GM19023 (cell line): ENCODE measurements at regions not wholly inside any gene's neighbourhood (a gene's known extent, or its start where the extent isn't known, plus 50 kb on each side); places are given as distances from the start of the nearest gene placed in this dataset.

Source experiments
- ATAC-seq: cut with Tn5 transposase; IDR thresholded peaks from one replicate; pipeline ENCODE4 v1.9.1; 2021; ENCODE audit warnings: mild to moderate bottlenecking, moderate library complexity; ENCODE audit not compliant: unreplicated experiment

DNA sequence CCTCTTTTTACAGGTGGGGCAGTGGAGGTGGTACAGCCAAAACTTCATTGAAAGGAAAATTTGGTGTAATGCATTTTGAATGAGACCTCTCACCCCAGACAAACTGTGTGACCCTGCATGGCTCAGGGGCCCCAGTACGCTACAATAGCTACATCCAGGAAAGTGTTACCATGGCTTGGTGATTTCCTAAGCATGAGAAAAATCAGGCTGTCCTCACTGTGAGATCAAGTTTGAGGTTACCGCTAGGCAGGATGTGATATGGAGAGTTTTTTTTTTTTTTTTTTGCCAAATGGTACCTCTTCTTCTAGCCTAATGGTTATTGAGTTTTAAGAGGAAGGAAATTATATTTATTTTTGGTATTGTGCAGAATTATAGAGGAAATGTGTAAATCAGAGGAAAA, 305.3 kb downstream of the CD83 start:
- no peak for ATAC-seq

DNA sequence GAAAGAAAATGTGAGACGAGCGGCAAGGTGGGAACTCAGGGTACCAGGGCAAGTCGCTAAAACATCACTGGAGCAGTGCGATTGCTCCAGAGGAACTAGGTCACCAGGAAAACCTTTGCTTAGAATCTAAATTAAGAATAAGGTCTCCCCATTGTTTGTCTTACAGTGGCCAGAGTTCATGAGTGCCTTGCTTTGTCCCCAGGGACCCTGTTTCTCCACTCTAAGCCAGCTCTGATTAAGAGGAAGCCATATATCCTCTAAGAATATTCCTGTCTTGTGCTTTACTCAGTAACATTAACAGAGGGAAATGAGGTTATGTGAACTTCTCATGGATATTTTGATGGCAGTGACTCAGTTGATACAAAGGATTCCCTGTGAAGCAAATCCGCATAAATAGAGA, 305.8 kb downstream of the CD83 start:
- no peak for ATAC-seq

DNA sequence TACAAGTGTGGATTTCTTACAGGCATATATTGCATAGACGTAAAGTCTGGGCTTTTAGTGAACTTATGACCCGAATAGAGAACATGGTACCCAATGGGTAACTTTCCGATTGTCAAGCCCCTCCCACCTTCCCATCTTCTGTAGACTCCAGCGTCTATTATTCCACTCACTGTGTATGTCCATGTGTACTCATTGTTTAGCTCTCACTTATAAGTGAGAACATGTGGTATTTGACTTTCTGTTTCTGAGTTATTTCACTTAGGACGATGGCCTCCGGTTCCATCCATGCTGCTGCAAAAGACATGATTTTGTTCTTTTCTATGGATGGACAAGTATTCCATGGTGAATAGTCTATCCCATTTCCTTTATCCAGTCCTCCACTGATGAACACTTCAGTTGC, 306.4 kb downstream of the CD83 start:
- no peak for ATAC-seq

DNA sequence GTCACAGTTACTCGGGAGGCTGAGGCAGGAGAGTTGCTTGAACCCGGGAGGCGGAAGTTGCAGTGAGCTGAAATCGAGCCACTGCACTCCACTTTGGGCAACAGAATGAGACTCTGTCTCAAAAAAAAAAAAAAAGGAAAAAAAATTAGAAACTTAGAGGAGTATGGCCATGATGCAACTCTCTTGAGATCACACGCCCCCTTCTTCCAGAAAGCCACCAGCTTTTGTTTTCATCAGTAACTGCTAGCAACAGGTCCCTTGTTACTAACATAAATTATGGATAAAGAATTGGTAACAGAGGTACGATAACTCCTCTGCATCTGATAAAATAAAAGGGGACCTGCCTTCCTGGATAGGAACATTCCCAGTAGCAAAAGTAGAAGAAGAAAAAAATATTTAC, 308.2 kb downstream of the CD83 start:
- ATAC-seq = no peak

DNA sequence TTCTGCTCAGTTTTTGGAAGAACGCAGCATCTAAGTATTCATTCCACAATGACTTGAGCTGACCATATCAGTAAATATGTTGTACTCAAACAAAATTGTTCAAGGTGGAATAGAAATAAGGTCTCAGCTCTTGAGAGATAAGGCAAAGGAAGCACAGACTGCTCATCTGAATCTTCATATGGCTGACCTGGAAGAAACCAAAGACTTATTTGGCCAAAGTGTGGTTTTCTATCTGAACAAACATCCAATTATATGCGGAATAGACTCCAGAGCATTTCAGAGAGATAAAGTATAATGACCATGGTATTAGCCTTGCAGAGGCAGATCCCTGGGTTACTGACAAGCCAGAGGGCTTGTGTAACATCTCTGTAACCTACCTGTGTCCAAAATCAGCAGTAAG, 308.7 kb downstream of the CD83 start:
- no peak for ATAC-seq

DNA sequence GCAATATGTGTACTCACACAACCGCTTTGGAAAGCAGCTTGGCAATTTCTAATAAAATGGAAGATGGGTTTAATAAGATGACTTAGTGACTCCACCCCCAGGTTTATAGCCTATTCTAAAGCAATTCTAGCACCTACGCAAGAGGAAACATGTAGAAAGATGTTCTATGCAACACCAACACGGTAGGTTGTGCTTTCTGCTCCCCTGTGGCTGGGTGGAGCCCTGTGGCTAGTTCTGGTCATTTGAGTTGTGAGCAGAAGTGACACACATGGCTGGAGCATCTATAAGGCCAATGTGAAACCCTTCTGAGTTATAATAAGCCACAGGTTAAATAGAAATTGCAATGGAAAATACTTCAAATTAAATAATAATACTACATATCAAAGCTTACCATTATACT, 310.7 kb downstream of the CD83 start:
- no peak for ATAC-seq

DNA sequence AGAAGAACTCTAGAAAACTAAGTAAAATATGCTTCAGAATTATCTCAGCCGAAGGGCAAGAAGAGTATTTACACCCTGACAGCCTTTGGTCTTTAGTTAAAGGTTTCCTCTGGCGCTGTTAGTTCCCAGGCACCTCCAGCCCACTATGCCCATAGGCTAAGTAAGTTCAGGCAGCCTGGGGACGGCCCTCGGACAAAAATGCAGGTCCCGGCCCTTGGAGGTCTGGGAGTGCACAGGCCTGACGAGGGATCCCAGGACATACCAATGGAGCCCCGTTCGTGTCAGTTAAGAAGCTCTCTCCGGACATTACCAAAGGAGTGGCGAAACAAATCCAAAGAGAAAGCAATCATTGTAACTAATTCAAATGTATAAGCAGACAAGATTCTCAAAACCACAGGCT, 311.8 kb downstream of the CD83 start:
- no peak for ATAC-seq

DNA sequence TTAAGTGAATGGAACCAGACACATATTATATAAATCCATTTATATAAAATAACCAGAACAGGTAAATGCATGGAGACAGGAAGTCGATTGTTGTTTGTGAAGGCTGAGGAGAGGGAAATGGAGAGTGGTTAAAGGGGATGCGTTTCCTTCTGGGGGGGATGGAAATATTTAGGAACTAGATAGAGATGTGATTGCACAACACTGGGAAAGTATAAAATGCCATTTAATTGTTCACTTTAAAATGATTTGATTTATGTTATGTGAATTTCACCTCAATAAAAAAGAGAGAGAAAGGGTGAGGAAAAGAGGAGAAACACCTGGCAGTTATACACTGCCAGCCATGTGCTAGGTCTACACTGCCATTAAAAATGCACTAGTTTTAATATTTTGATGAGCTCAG, 312.6 kb downstream of the CD83 start:
- ATAC-seq = no peak

DNA sequence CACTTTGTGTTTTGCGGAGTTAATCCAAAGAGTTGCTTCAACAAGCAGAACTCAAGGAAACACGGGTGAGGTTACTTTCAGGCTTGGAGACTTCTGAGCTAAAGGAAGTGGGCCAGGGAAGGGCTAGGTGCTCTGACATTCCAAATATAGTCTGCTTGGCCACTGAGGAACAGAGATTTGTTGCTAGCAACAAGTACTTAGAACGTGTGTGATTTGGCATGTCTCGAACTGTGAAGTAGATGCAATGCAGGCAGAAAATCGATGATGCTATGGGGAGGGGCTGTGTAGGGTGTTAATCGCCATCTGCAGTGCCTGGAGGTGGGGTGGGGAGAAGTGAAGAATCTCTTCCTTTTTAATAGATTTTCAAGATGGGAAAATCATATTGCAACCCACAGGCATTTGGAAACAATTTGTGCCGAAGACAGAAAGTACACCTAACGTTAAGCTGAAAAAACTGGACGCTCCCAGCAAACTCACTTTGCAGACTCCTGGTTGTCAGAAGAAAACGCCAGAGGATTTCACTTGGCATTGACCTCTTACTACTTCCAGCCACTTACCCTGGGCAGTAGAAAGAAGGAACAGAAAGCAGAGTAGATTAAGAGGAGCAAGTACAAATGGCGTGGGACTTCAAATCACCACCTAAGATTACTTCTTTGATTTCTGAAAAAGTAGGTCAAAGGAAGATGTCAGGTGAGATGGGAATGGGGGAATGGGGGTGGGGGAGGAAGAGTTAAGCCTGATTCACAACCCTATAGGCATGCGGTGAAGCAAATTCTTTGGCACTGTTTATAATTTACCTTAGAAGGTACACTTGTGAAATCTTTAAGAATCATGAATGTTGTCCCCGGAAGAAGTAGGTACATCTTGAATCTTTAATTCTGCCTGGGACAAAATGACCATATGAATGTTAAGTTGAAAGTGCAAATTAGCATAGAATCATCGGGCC, 314.1 kb downstream of the CD83 start:
- ATAC-seq = no peak

DNA sequence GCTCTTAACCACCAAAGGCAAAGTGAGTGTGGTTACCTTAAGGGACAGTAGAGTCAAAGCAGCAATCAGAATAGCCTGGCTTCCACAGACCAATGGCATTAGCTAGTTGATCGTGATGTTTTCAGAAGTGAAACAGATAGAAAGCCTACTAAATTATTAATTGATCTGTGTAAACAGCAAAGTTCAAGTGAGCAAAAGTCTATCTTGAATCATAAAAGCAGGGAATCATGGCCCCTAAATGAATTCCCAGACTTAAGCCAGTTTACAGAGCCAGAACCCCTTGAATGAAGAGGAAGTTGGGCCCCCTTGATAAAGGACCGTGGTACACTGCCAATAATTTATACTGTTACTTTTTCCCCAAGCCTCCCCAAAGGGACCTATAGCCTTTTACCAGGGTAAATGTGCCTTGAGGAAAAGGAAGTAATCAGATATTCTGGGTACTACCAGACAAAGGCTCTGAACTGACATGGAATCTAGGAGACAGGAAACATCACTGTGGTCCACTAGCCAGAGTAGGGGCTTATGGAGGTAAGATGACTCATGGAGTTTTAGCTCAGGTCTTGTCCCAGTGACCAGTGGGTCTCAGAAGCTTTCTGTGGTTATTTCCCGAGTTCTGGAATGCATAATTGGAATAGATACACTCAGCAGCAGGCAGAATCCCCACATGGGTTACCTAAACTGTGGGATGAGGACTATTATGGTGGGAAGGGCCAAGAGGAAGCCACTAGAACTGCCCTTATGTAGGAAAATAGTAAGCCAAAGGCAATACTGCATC, 317.5 kb downstream of the CD83 start:
- no peak for ATAC-seq

DNA sequence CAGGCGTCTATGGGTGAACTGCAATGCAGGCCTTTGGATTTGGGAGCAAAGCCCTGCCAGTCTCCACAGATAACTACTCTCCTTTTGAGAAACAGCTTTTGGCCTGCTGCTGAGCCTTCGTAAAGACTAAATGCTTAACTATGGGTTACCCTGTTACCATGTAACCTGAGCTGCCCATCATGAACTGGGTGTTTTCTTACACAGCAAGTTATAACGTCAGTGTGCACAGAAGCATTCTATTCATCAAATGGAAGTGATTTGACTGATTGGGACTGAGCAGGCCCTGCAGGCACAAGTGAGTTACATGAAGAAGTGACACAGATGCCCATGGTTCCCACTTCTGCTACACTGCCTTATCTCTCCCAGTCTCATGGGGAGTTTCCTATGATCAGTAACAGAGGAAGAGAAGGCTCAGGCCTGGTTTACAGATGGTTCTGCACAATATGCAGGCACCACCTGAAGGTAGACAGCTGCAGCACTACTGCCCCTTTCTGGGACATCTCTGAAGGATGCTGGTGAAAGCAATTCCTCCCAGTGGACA, 319.1 kb downstream of the CD83 start:
- ATAC-seq = no peak

DNA sequence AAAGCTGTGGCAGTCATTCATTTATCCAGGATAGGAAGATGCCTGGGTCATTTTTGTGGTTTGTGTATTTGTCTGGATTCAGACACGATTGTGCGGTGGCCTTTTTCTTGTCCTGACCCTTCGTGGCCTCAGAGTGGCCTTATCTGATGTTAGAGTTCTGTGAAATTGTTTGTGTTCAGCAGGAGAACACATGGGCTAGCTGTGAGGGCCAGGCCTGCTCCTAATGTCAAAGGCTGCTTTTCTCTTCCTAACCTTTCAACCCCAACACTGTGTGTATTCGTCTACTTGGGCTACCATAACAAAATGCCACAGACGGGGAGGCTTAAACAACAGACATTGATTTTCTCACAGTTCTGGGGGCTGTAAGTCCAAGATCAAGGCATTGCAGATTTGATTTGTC, 321.8 kb downstream of the CD83 start:
- ATAC-seq = no peak

DNA sequence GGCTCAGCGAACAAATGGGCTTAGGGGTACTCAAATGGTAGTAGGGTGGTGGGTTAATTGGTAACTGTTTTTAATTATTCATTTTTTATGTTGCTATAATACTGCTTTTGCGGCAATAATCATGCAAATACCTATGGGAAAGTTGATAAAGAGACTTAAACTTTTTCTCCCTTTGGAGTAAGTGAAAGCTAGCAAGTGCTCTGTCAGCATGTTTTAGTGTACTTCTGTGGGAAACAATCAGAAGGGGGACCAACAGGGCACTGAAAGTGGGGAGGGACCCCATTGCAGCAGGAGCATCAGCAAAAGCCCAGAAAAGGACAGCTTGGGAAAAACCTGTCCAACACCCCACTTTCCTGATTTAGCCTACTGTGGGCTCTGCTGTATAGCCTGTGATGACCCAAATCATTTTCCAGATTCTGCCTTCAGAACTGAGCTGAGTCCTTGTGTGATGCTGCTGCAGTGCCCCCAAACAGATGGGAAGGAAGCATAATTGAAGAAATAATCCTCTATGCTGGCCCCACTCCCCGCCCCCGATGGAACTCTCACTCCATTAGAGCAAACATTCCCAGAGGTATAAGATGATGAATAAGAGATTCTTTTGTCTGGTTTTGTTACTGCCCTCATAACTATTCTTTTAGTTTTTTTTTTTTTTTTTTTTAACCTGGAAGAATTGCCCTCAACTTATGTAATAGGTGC, 322.8 kb downstream of the CD83 start:
- no peak for ATAC-seq

DNA sequence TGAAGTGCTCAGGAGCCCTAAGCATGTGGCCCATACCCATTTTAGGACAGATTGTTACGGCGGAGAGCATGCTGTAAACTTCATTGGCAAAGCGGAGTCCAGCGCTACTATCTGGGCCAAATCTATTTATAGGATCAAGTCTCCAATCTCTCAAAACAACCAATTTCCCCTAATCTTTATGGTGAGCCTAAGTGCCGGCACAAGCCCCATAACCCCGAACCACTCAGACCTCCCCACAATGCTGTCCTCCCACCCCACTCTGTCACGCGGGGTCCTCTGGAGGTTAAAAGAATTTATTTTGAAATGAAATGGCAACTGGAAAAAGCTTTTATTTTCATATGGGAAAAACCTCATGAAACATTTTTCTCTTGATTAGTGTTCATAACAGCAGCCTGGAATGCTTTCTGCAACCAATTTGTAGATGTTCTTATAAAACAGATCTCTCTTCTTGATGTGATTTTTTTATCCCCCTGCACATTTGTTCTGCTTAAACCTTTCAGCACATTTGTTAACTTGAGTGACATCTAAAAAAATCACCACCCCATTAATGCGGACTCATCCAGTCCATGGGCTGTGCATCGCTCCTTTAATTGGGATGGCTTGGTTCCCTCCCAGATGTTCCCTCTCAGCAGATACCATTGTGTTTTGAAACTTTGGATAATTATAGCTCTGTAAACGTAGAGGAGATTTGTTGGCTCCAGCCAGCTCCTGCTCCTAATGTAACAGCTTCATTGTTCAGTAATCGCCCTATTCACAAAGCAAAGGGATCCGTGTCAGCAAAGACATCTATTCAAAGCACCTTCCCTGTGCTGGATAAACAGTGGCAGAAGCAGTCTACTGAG, 323.6 kb downstream of the CD83 start:
- no peak for ATAC-seq

DNA sequence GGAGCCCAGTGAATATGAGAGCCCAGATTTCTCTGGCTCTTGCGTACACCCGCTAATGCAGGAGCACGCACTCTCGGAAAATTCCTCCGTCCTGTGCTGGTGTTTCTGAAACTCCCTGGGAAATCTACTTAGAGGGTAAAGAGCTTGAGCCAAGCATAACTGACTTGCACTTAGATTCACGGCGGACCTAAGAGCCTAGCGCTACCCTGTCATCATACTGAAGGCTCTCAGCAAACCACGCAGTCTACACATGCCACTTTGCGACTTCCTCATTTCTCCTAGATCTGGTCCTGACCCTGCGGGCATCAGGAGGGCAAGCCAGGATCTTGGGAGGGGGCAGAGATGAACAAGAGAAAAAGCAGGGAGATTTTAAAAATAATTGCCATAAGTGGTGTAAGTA, 324.7 kb downstream of the CD83 start:
- no peak for ATAC-seq

DNA sequence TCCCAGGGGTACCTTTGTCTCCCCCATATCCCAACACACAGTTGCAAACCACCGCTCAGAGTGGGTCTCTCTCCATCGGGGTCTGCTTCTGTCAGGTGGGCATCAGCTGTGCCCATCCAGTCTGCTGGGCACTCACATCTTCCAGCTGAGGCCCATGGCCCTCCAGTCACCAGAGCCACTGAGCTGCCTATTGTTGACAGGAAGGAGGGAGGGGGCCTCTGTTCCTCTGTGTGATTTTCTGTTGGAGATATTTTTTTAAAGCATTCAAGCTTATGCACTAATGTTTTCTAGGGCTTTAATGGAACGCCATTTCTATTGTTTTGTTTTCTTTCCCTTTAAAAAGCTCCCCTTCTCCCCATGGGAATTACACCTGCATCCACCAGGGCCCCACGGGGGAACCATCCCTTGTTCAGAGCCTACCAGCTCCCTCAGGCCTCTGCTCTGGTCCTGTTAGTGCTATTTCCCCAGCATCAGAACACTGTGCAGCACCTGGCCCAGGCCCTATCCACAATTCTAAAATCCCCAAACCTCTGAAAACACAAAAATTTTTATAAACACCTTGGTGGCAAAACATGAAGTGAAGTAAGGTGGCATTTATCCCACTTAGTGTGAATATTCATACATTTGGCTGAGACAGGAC, 326.2 kb downstream of the CD83 start:
- no peak for ATAC-seq

DNA sequence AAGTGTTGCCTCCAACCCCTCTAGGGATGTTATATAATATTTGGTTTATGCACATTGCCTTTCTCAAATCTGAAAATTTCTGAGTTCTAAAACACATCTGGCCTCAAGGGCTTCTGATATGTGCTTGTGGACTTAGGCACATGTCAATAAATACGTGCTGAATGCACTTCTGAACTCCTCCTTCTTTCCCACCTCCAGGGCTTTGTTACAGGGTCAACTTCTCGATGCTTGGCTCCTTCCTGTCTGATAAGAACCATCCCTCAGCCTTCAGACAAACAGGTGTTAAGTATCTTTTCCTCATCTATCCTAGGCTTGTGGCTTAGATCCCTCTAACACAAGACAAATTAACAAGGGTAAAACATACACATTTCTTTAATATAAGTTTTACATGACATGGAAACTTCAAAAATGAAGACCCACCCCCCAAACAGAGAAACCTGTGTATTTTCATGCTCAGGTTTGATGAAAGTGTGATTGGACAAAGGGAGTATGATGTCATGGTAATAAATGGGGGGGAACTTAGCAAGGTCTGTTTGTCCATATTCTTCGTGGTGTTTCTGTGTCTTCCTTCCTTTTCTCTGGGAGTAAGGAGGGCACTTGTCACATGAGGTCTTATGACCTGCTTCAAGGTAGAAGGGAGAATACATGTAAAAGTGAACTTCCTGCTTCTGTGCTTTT, 326.9 kb downstream of the CD83 start:
- no peak for ATAC-seq

DNA sequence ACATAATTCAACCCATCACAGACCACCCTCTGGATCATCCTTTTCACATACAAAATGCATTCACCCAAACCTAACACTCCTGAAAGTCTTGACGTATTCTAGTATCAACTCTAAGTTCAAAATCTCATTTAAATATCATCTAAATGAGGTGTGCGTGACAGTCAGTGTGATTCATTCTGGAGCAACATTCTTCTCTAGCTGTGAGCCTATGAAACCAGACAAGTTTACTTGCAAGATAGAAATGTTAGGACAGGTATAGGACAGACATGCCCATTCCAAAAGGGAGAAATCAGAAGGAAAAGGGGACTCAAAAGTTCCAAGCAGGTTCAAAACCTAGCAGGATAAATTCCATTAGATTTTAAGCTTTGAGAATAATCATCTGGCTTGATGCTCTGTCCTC, 329.7 kb downstream of the CD83 start:
- no peak for ATAC-seq

DNA sequence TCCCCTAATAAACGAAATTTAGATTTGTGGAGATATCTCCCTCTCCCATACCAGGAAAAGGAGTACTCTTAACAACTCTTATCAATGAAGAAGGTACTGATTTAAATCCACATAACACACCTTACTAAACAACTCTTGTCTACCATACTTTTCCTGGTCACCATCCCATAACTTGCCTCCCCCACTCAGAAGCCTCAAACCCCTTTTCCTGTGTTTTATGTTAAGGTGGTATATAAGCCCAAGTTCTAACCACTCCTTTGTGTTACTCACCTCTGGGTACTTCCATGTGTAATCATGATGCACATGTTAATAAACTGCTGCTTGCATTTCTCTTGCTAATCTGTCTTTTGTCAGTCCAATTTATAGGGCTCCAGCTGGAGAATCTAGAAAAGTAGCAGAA, 330.7 kb downstream of the CD83 start:
- no peak for ATAC-seq
